Kidney capillary endothelial cell (primary cell): ENCODE measurements at regions not wholly inside any gene's neighbourhood (a gene's known extent, or its start where the extent isn't known, plus 50 kb on each side); places are given as distances from the start of the nearest gene placed in this dataset.
A peak's percentile ranks its signal among the peaks of the same experiment; 100 is the strongest.
"Not testable (repeated sequence)": the region's sequence is repeated elsewhere in the genome, so short reads cannot be mapped to it uniquely, and the experiment has no call there.

Experiments used
- DNase-seq: peaks from one replicate; pipeline ENCODE4 v3.0.0-alpha.2; 2018; ENCODE audit warnings: low spot score

- no peak for DNase-seq
These were observed 621.2 kb upstream of the NRP1 start for GRCh38 chr10:33955676-33956075.

- peak; percentile 41 for DNase-seq
These were observed 618.4 kb upstream of the NRP1 start for GRCh38 chr10:33952692-33953360.

GRCh38 chr10:33950206-33950605 lies 615.7 kb upstream of the NRP1 start:
- DNase-seq = no peak

GRCh38 chr10:33947544-33947943 lies 613.1 kb upstream of the NRP1 start:
- DNase-seq = no peak

GRCh38 chr10:33945051-33945450 lies 610.6 kb upstream of the NRP1 start:
- no peak for DNase-seq

- no peak for DNase-seq
These were observed 608.0 kb upstream of the NRP1 start for GRCh38 chr10:33942508-33942907.

- DNase-seq = no peak
These were observed 605.4 kb upstream of the NRP1 start for GRCh38 chr10:33939892-33940291.

- DNase-seq = no peak
These were observed 604.9 kb upstream of the NRP1 start for GRCh38 chr10:33939410-33939809.

GRCh38 chr10:33938001-33938400 lies 603.5 kb upstream of the NRP1 start:
- DNase-seq = no peak

- DNase-seq = no peak
These were observed 602.7 kb upstream of the NRP1 start for GRCh38 chr10:33937036-33937730.

- DNase-seq = no peak
These were observed 600.9 kb upstream of the NRP1 start for GRCh38 chr10:33935350-33935749.

GRCh38 chr10:33930079-33930478 lies 595.6 kb upstream of the NRP1 start:
- DNase-seq = no peak

- no peak for DNase-seq
These were observed 592.9 kb upstream of the NRP1 start for GRCh38 chr10:33927347-33927746.

- no peak for DNase-seq
These were observed 587.6 kb upstream of the NRP1 start for GRCh38 chr10:33921970-33922605.

- DNase-seq = no peak
These were observed 585.9 kb upstream of the NRP1 start for GRCh38 chr10:33920351-33920750.

- DNase-seq = no peak
These were observed 584.8 kb upstream of the NRP1 start for GRCh38 chr10:33919244-33919643.

- DNase-seq = no peak
These were observed 582.8 kb upstream of the NRP1 start for GRCh38 chr10:33917069-33917780.

GRCh38 chr10:33914746-33915145 lies 580.3 kb upstream of the NRP1 start:
- no peak for DNase-seq

GRCh38 chr10:33913194-33913593 lies 578.7 kb upstream of the NRP1 start:
- no peak for DNase-seq

GRCh38 chr10:33909476-33909875 lies 575.0 kb upstream of the NRP1 start:
- not testable (repeated sequence) for DNase-seq

GRCh38 chr10:33901166-33901565 lies 566.7 kb upstream of the NRP1 start:
- no peak for DNase-seq

GRCh38 chr10:33900596-33900995 lies 566.1 kb upstream of the NRP1 start:
- no peak for DNase-seq
